ENCODE measurements at regions not wholly inside any gene's neighbourhood (a gene's known extent, or its start where the extent isn't known, plus 50 kb on each side); places are given as distances from the start of the nearest gene placed in this dataset.

- peak in 1 of 14 donors; percentile 20 for DNase-seq
These were observed 80.3 kb upstream of the GATB start for GRCh38 chr4:151841107-151841506.

DNA sequence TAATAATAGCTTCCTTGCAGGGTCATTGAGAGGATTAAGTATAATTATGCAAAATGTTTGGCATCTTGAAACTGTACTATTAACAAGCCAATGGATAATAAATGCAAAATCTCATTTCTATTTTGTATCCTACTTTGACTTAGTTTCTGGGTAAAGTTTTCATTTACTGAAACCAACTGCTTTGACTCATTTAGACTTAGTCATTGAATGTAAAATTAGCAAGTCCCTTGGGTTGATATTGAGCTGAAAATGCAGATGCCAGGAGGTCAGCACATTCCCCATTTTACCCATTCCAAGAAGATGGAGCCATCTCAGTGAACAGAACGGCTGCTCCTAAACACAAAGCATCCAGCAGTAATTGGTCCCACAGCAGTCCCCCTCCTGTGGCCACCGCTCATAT, 74.7 kb upstream of the GATB start:
- no peak for DNase-seq

DNA sequence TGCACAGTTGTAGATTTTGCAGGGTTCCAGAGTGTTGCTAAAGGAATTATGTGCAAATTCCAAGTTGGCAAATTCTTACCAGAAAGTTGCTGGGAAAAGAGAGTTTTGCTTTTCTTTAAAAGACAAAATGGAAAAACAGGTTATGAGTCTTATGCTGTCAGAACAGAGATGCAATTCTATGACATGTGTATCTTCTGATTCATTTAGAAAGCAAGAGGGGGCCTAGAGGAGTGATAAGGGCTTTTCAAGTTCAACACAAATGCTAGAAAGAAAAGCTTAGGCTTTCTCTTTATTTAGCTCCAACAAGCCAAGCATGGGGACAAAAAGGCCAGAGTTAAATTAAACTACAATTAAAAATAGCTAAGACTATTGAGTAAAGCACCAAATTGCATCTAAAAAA, 72.4 kb upstream of the GATB start:
- no peak for DNase-seq

GRCh38 chr4:151831526-151831925, 70.7 kb upstream of the GATB start:
- no peak for DNase-seq

DNA sequence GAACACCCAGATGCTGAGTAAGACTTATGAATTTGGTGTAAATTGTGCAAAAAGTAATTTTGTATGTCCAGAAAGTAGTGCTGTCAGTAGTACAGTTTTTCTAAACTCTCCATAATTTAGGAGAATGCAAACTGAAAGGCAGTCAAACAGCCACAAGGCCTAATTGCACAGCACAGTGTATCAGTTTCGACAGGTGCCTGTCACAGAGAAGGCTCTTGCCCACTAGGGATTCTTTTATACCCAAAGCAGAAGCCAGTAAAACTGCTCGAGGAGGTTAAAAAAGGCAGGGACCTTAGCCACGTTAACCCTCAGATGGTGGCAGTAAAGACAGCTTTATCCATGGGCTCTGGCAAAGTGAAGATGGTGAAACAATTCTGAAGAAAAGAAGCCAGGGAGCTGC, 69.4 kb upstream of the GATB start:
- no peak for DNase-seq

GRCh38 chr4:151829309-151829708, 68.5 kb upstream of the GATB start:
- DNase-seq, result no peak

GRCh38 chr4:151824656-151825055, 63.8 kb upstream of the GATB start:
- no peak for DNase-seq

GRCh38 chr4:151822331-151822730, 61.5 kb upstream of the GATB start:
- no peak for DNase-seq

DNA sequence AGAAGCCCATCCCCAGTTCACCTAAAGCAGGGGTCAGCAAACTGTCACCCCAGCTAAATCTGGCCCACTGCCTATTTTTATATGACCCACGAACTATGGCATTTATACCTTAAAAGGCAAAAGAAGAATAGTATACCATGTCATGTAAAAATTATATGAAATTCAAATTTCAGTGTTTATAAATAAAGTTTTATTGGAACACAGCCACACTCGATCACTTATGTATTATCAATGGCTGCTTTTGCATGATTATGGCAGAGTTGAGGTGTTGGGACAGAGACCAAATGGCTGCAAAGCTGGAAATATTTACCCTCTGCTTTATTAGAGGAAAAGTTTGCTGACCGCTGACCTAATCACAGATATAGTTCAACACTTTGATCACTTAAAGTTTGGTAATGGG, 59.2 kb upstream of the GATB start:
- no peak for DNase-seq

GRCh38 chr4:151811403-151811802, 50.6 kb upstream of the GATB start:
- DNase-seq, result no peak
